ENCODE measurements at regions not wholly inside any gene's neighbourhood (a gene's known extent, or its start where the extent isn't known, plus 50 kb on each side); places are given as distances from the start of the nearest gene placed in this dataset.

GRCh38 chr4:187491959-187492358 lies 503.6 kb upstream of the ZFP42 start:
- 54% methylated on average over 2 of the region's 2 CpGs for WGBS
- Histone ChIP-seq H3K27ac (no peak overlapping the region), H3K27me3 (no peaks in the 10 kb centered on the region), H3K36me3 (no peaks in the 10 kb centered on the region), H3K9me3 (no peaks in the 10 kb centered on the region), H3K4me3 (no peak overlapping the region), H3K4me1 (no peaks in the 10 kb centered on the region)
- DNase-seq (ENCODE audit: low spot score in 2 of 2), result no peak
- TF ChIP-seq POLR2A (IDR thresholded peaks at IDR 0.05) (no peak), POLR2AphosphoS5 (IDR thresholded peaks at IDR 0.05) (no peak), CTCF (IDR thresholded peaks at IDR 0.05) (no peak), EP300 (IDR thresholded peaks at IDR 0.05) (no peak)

GRCh38 chr4:187493661-187494060 lies 501.9 kb upstream of the ZFP42 start:
- no peak overlapping the region for H3K4me3 ChIP-seq
- H3K27ac ChIP-seq, result no peak overlapping the region
- H3K36me3 ChIP-seq, result no peaks in the 10 kb centered on the region
- no peaks in the 10 kb centered on the region for H3K4me1 ChIP-seq
- DNase-seq (ENCODE audit: low spot score in 2 of 2), result no peak
- no peaks in the 10 kb centered on the region for H3K27me3 ChIP-seq
- TF ChIP-seq POLR2AphosphoS5 (IDR thresholded peaks at IDR 0.05) (no peak), CTCF (IDR thresholded peaks at IDR 0.05) (no peak), EP300 (IDR thresholded peaks at IDR 0.05) (no peak), POLR2A (IDR thresholded peaks at IDR 0.05) (no peak)
- no peaks in the 10 kb centered on the region for H3K9me3 ChIP-seq

DNA sequence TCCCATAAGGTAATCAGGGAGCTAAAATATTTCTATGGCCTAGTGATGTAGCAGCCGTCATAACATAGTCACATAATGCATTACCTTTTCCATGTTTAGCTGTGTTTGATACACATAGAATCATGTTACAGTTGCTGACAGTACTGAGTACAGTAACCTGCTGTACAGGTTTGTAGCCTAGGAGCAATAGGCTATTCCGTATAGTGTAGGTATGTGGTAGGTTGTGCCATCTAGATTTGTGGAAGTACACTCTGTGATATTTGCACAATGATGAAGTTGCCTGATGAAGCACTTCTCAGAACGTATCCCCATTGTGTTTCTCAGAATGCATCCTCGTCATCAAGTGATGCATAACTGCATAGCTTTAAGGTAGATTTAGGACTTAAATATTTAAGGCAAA lies 495.6 kb upstream of the ZFP42 start:
- TF ChIP-seq POLR2A (IDR thresholded peaks at IDR 0.05), result no peak
- TF ChIP-seq CTCF (IDR thresholded peaks at IDR 0.05), result no peak
- no peak for TF ChIP-seq EP300 (IDR thresholded peaks at IDR 0.05)
- TF ChIP-seq POLR2AphosphoS5 (IDR thresholded peaks at IDR 0.05), result no peak
- H3K36me3 ChIP-seq, result no peaks in the 10 kb centered on the region
- WGBS, result 65% methylated on average over 4 of the region's 4 CpGs
- no peaks in the 10 kb centered on the region for H3K27me3 ChIP-seq
- H3K4me3 ChIP-seq, result no peak overlapping the region
- H3K4me1 ChIP-seq, result no peaks in the 10 kb centered on the region
- no peaks in the 10 kb centered on the region for H3K9me3 ChIP-seq
- H3K27ac ChIP-seq, result no peak overlapping the region
- DNase-seq (ENCODE audit: low spot score in 2 of 2), result no peak

- no peak overlapping the region for H3K27ac ChIP-seq
- 73% methylated on average over 1 of the region's 1 CpG for WGBS
Observed at GRCh38 chr4:187500796-187501195, 494.8 kb upstream of the ZFP42 start.

GRCh38 chr4:187501731-187502130 lies 493.8 kb upstream of the ZFP42 start:
- TF ChIP-seq CTCF (IDR thresholded peaks at IDR 0.05) (no peak), EP300 (IDR thresholded peaks at IDR 0.05) (no peak), POLR2A (IDR thresholded peaks at IDR 0.05) (no peak), POLR2AphosphoS5 (IDR thresholded peaks at IDR 0.05) (no peak)
- 71% methylated on average over 8 of the region's 8 CpGs for WGBS
- DNase-seq (ENCODE audit: low spot score in 2 of 2), result no peak
- no peaks in the 10 kb centered on the region for H3K9me3 ChIP-seq
- H3K27me3 ChIP-seq, result no peaks in the 10 kb centered on the region
- H3K36me3 ChIP-seq, result no peaks in the 10 kb centered on the region
- no peaks in the 10 kb centered on the region for H3K4me1 ChIP-seq
- H3K4me3 ChIP-seq, result no peak overlapping the region
- no peak overlapping the region for H3K27ac ChIP-seq

More at GRCh38 chr4:187500796-187501195, 494.8 kb upstream of the ZFP42 start:
- H3K4me1 ChIP-seq, result no peaks in the 10 kb centered on the region
- H3K27me3 ChIP-seq, result no peaks in the 10 kb centered on the region
- H3K4me3 ChIP-seq, result no peak overlapping the region
- no peaks in the 10 kb centered on the region for H3K9me3 ChIP-seq
- no peak for DNase-seq (ENCODE audit: low spot score in 2 of 2)
- no peak for TF ChIP-seq EP300 (IDR thresholded peaks at IDR 0.05)
- no peak for TF ChIP-seq POLR2AphosphoS5 (IDR thresholded peaks at IDR 0.05)
- no peak for TF ChIP-seq POLR2A (IDR thresholded peaks at IDR 0.05)
- no peak for TF ChIP-seq CTCF (IDR thresholded peaks at IDR 0.05)
- no peaks in the 10 kb centered on the region for H3K36me3 ChIP-seq
